Midbrain (tissue), 1 donor: ENCODE measurements at regions not wholly inside any gene's neighbourhood (a gene's known extent, or its start where the extent isn't known, plus 50 kb on each side); places are given as distances from the start of the nearest gene placed in this dataset.

Source experiments
- DNase-seq: peaks from one replicate; lab custom pipeline; 2025; lab: John Stamatoyannopoulos, UW

- no peak for DNase-seq
Observed at GRCh38 chr2:66382091-66382490, 52.8 kb upstream of the MEIS1 start.

GRCh38 chr2:66379473-66379872, 55.5 kb upstream of the MEIS1 start:
- DNase-seq: no peak

- no peak for DNase-seq
Observed at GRCh38 chr2:66377832-66378231, 57.1 kb upstream of the MEIS1 start.

GRCh38 chr2:66370824-66371223, 64.1 kb upstream of the MEIS1 start:
- DNase-seq: no peak

- DNase-seq: no peak
Observed at GRCh38 chr2:66366619-66367018, 68.3 kb upstream of the MEIS1 start.

- no peak for DNase-seq
Observed at GRCh38 chr2:66364495-66365333, 70.2 kb upstream of the MEIS1 start.

- no peak for DNase-seq
Observed at GRCh38 chr2:66362701-66363100, 72.2 kb upstream of the MEIS1 start.

GRCh38 chr2:66346231-66346664, 88.7 kb upstream of the MEIS1 start:
- DNase-seq: no peak

- DNase-seq: no peak
Observed at GRCh38 chr2:66344087-66344663, 90.8 kb upstream of the MEIS1 start.

- no peak for DNase-seq
Observed at GRCh38 chr2:66343259-66343658, 91.7 kb upstream of the MEIS1 start.

GRCh38 chr2:66340521-66340920, 94.4 kb upstream of the MEIS1 start:
- DNase-seq: no peak

- no peak for DNase-seq
Observed at GRCh38 chr2:66334237-66335029, 100.5 kb upstream of the MEIS1 start.

GRCh38 chr2:66331176-66331575, 103.7 kb upstream of the MEIS1 start:
- no peak for DNase-seq

- DNase-seq: no peak
Observed at GRCh38 chr2:66329081-66329605, 105.8 kb upstream of the MEIS1 start.

GRCh38 chr2:66327066-66327740, 107.7 kb upstream of the MEIS1 start:
- DNase-seq: no peak

- DNase-seq: no peak
Observed at GRCh38 chr2:66324909-66325528, 109.9 kb upstream of the MEIS1 start.

GRCh38 chr2:66324356-66324755, 110.6 kb upstream of the MEIS1 start:
- no peak for DNase-seq

- no peak for DNase-seq
Observed at GRCh38 chr2:66323406-66323805, 111.5 kb upstream of the MEIS1 start.

- no peak for DNase-seq
Observed at GRCh38 chr2:66322506-66323260, 112.2 kb upstream of the MEIS1 start.

GRCh38 chr2:66318009-66318561, 116.8 kb upstream of the MEIS1 start:
- DNase-seq: no peak
